ENCODE measurements at regions not wholly inside any gene's neighbourhood (a gene's known extent, or its start where the extent isn't known, plus 50 kb on each side); places are given as distances from the start of the nearest gene placed in this dataset.

- TF ChIP-seq, protein P1, sequence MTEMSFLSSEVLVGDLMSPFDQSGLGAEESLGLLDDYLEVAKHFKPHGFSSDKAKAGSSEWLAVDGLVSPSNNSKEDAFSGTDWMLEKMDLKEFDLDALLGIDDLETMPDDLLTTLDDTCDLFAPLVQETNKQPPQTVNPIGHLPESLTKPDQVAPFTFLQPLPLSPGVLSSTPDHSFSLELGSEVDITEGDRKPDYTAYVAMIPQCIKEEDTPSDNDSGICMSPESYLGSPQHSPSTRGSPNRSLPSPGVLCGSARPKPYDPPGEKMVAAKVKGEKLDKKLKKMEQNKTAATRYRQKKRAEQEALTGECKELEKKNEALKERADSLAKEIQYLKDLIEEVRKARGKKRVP (CRISPR knock-in tag; IDR thresholded peaks at IDR 0.05): peak in 1 of 2 experiments; percentile 47; a peak in 1 of 4 replicates
- peak; percentile 97 for TF ChIP-seq TBX3 (IDR thresholded peaks at IDR 0.05; ENCODE audit: borderline replicate concordance)
- peak; percentile 47; the same call in 1 of the 2 replicates for TF ChIP-seq TCF7L2 (IDR thresholded peaks at IDR 0.05; ENCODE audit: low read depth, low read length)
- TF ChIP-seq SMAD3 (CRISPR knock-in tag; IDR thresholded peaks at IDR 0.05): peak; percentile 53; the same call in 1 of the 2 replicates
- peak; percentile 25; the same call in 1 of the 2 replicates for TF ChIP-seq SIX1 (CRISPR knock-in tag; IDR thresholded peaks at IDR 0.05; ENCODE audit: borderline replicate concordance)
- peak; percentile 37 for TF ChIP-seq ZFP36 (IDR thresholded peaks at IDR 0.05; ENCODE audit: borderline replicate concordance, low read depth, low read length, partially characterized antibody)
- TF ChIP-seq NPAS2 (CRISPR knock-in tag; IDR thresholded peaks at IDR 0.05; ENCODE audit: borderline replicate concordance): no peak
- TF ChIP-seq ELF3 (CRISPR knock-in tag; IDR thresholded peaks at IDR 0.05): peak; percentile 86
- TF ChIP-seq HMG20B (CRISPR knock-in tag; conservative IDR thresholded peaks at IDR 0.05): peak; percentile 95
- TF ChIP-seq SRY (CRISPR knock-in tag; IDR thresholded peaks at IDR 0.05): no peak
- TF ChIP-seq PPARG (CRISPR knock-in tag; conservative IDR thresholded peaks at IDR 0.05): peak; percentile 61
- TF ChIP-seq, protein P2, sequence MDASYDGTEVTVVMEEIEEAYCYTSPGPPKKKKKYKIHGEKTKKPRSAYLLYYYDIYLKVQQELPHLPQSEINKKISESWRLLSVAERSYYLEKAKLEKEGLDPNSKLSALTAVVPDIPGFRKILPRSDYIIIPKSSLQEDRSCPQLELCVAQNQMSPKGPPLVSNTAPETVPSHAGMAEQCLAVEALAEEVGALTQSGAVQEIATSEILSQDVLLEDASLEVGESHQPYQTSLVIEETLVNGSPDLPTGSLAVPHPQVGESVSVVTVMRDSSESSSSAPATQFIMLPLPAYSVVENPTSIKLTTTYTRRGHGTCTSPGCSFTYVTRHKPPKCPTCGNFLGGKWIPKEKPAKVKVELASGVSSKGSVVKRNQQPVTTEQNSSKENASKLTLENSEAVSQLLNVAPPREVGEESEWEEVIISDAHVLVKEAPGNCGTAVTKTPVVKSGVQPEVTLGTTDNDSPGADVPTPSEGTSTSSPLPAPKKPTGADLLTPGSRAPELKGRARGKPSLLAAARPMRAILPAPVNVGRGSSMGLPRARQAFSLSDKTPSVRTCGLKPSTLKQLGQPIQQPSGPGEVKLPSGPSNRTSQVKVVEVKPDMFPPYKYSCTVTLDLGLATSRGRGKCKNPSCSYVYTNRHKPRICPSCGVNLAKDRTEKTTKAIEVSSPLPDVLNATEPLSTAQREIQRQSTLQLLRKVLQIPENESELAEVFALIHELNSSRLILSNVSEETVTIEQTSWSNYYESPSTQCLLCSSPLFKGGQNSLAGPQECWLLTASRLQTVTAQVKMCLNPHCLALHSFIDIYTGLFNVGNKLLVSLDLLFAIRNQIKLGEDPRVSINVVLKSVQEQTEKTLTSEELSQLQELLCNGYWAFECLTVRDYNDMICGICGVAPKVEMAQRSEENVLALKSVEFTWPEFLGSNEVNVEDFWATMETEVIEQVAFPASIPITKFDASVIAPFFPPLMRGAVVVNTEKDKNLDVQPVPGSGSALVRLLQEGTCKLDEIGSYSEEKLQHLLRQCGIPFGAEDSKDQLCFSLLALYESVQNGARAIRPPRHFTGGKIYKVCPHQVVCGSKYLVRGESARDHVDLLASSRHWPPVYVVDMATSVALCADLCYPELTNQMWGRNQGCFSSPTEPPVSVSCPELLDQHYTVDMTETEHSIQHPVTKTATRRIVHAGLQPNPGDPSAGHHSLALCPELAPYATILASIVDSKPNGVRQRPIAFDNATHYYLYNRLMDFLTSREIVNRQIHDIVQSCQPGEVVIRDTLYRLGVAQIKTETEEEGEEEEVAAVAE (CRISPR knock-in tag; IDR thresholded peaks at IDR 0.05; ENCODE audit: borderline replicate concordance): 0 out of 2 replicates have a peak, but pooled peaks have one; percentile 19
- no peak for TF ChIP-seq NAIF1 (CRISPR knock-in tag; IDR thresholded peaks at IDR 0.05; ENCODE audit: borderline replicate concordance)
- 0 out of 2 replicates have a peak, but pooled peaks have one; percentile 25 for TF ChIP-seq MIER2 (CRISPR knock-in tag; IDR thresholded peaks at IDR 0.05)
- 0 out of 2 replicates have a peak, but pooled peaks have one; percentile 43 for TF ChIP-seq DPF2 (CRISPR knock-in tag; IDR thresholded peaks at IDR 0.05; ENCODE audit: borderline replicate concordance, low read depth)
- TF ChIP-seq ZNF335 (CRISPR knock-in tag; IDR thresholded peaks at IDR 0.05): peak; percentile 73; the same call in 1 of the 2 replicates
- TF ChIP-seq ZSCAN5A (CRISPR knock-in tag; IDR thresholded peaks at IDR 0.05; ENCODE audit: borderline replicate concordance): no peak
- TF ChIP-seq BCL6 (CRISPR knock-in tag; IDR thresholded peaks at IDR 0.05): peak; percentile 93
- TF ChIP-seq KAT8 (CRISPR knock-in tag; IDR thresholded peaks at IDR 0.05): peak; percentile 50
- no peak for TF ChIP-seq ARHGAP35 (CRISPR knock-in tag; IDR thresholded peaks at IDR 0.05; ENCODE audit: borderline replicate concordance)
- peak; percentile 98 for TF ChIP-seq NR2F6 (IDR thresholded peaks at IDR 0.05)
- TF ChIP-seq NR2F6 (CRISPR knock-in tag; IDR thresholded peaks at IDR 0.05): peak; percentile 97
- TF ChIP-seq RXRA (CRISPR knock-in tag; IDR thresholded peaks at IDR 0.05): peak; percentile 66; the same call in 1 of the 2 replicates
- TF ChIP-seq, protein P3, sequence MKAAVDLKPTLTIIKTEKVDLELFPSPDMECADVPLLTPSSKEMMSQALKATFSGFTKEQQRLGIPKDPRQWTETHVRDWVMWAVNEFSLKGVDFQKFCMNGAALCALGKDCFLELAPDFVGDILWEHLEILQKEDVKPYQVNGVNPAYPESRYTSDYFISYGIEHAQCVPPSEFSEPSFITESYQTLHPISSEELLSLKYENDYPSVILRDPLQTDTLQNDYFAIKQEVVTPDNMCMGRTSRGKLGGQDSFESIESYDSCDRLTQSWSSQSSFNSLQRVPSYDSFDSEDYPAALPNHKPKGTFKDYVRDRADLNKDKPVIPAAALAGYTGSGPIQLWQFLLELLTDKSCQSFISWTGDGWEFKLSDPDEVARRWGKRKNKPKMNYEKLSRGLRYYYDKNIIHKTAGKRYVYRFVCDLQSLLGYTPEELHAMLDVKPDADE (CRISPR knock-in tag; IDR thresholded peaks at IDR 0.05): no peak
- no peak for TF ChIP-seq ZNF768 (CRISPR knock-in tag; IDR thresholded peaks at IDR 0.05)
Observed at GRCh38 chr14:101412739-101413138, 148.6 kb upstream of the DIO3 start (continued).
